Stimulated activated CD8-positive, alpha-beta memory T cell treated with anti-CD3 and anti-CD28 coated beads, Interleukin-4, amount 100 ng/mL, for 48 hours (primary cell): ENCODE measurements at regions not wholly inside any gene's neighbourhood (a gene's known extent, or its start where the extent isn't known, plus 50 kb on each side); places are given as distances from the start of the nearest gene placed in this dataset.
A peak's percentile ranks its signal among the peaks of the same experiment; 100 is the strongest.

Experiments
- DNase-seq: peaks from one replicate; pipeline ENCODE4 v3.0.0-alpha.2; 2020

- peak; percentile 68 for DNase-seq
Observed at GRCh38 chr22:27405672-27406388, 395.7 kb downstream of the MN1 start.

- DNase-seq = no peak
Observed at GRCh38 chr22:27406389-27406861, 395.1 kb downstream of the MN1 start.

- no peak for DNase-seq
Observed at GRCh38 chr22:27407369-27407985, 394.1 kb downstream of the MN1 start.

GRCh38 chr22:27408068-27408467, 393.5 kb downstream of the MN1 start:
- no peak for DNase-seq

- no peak for DNase-seq
Observed at GRCh38 chr22:27409299-27409698, 392.3 kb downstream of the MN1 start.

GRCh38 chr22:27412866-27413445, 388.6 kb downstream of the MN1 start:
- DNase-seq = no peak

- DNase-seq = no peak
Observed at GRCh38 chr22:27413702-27414101, 387.9 kb downstream of the MN1 start.

GRCh38 chr22:27416511-27417420, 384.8 kb downstream of the MN1 start:
- DNase-seq = no peak

- no peak for DNase-seq
Observed at GRCh38 chr22:27417421-27417814, 384.1 kb downstream of the MN1 start.

GRCh38 chr22:27418261-27418660, 383.3 kb downstream of the MN1 start:
- no peak for DNase-seq

GRCh38 chr22:27419473-27419872, 382.1 kb downstream of the MN1 start:
- no peak for DNase-seq

- DNase-seq = no peak
Observed at GRCh38 chr22:27420195-27420816, 381.2 kb downstream of the MN1 start.

GRCh38 chr22:27420817-27421361, 380.7 kb downstream of the MN1 start:
- no peak for DNase-seq

- no peak for DNase-seq
Observed at GRCh38 chr22:27422442-27422841, 379.1 kb downstream of the MN1 start.

GRCh38 chr22:27424319-27424718, 377.2 kb downstream of the MN1 start:
- no peak for DNase-seq

GRCh38 chr22:27429476-27429875, 372.1 kb downstream of the MN1 start:
- no peak for DNase-seq

GRCh38 chr22:27431081-27431480, 370.5 kb downstream of the MN1 start:
- DNase-seq = no peak

- no peak for DNase-seq
Observed at GRCh38 chr22:27431896-27432295, 369.7 kb downstream of the MN1 start.

GRCh38 chr22:27433099-27433498, 368.5 kb downstream of the MN1 start:
- no peak for DNase-seq

- no peak for DNase-seq
Observed at GRCh38 chr22:27433585-27434190, 367.9 kb downstream of the MN1 start.

- DNase-seq = no peak
Observed at GRCh38 chr22:27434898-27435297, 366.7 kb downstream of the MN1 start.
